Stomach (tissue), 8 donors: ENCODE measurements at regions not wholly inside any gene's neighbourhood (a gene's known extent, or its start where the extent isn't known, plus 50 kb on each side); places are given as distances from the start of the nearest gene placed in this dataset.

ENCODE experiments used
- DNase-seq, 2 donors: peaks; one replicate each; pipeline versions ENCODE4 v3.0.0 to v3.0.0-alpha.2; 2013 to 2019
- H3K27ac ChIP-seq, 5 donors: fragments of 200-600 bp in 4 of 5; sonication (generic) in 4 of 5; one replicate each; pipeline ENCODE4 v1.5.1; 2013 to 2019; ENCODE audit warnings: mild to moderate bottlenecking in 1 of 5, moderate library complexity in 1 of 5
- H3K27me3 ChIP-seq, 3 donors: fragments of 200-600 bp; sonication (generic); one replicate each; pipeline ENCODE4 v1.5.1; 2017 to 2019; ENCODE audit warnings: mixed run types in 1 of 3
- H3K36me3 ChIP-seq, 4 donors: fragments of 200-600 bp; sonication (generic); 1 replicate in 3 of 4; 2 replicates in 1 of 4; pipeline ENCODE4 v1.5.1; 2016 to 2019
- H3K4me1 ChIP-seq, 4 donors: fragments of 200-600 bp; sonication (generic); one replicate each; pipeline ENCODE4 v1.5.1; 2016 to 2019
- H3K4me3 ChIP-seq, 4 donors: fragments of 200-600 bp; sonication (generic) in 3 of 4; one replicate each; pipeline ENCODE4 v1.5.1; 2016 to 2019; ENCODE audit warnings: mild to moderate bottlenecking in 1 of 4
- H3K9me3 ChIP-seq, 4 donors: fragments of 200-600 bp; sonication (generic); one replicate each; pipeline ENCODE4 v1.5.1; 2016 to 2019
- EP300 ChIP-seq: sonication (generic); formaldehyde crosslinking; IDR thresholded peaks from one replicate; pipeline ENCODE4 v1.6.1; 2017; ENCODE audit warnings: antibody characterized with exemption
- POLR2A ChIP-seq, 4 donors: fragments of 450-650 bp; IDR thresholded peaks; one replicate each; pipeline ENCODE4 v1.6.1; 2016; ENCODE audit warnings: antibody characterized with exemption in 4 of 4, control low read depth in 2 of 4, mild to moderate bottlenecking in 1 of 4, moderate library complexity in 1 of 4
- POLR2AphosphoS5 ChIP-seq, 3 donors: sonication (generic); formaldehyde crosslinking; IDR thresholded peaks; one replicate each; pipeline ENCODE4 v1.6.1; 2016; ENCODE audit warnings: antibody characterized with exemption in 3 of 3
- WGBS, 5 donors: extraction: QIAGEN DNeasy Blood & Tissue Kit in 3 of 5; methylation state at CpG; one replicate each; pipeline versions ENCODE4 v1.1.5 to v1.1.7; 2013 to 2018; 5-methylcytosine and 5-hydroxymethylcytosine counted together
- intact Hi-C: fragments of 100-400 bp; cut with DNase I; formaldehyde crosslinking; loops from one replicate; pipeline ENCODE4 v1.15.1; 2023; ENCODE audit warnings: low total_unique reads
- TF ChIP-seq, protein P1 (sequence below), 7 experiments: fragments of 450-650 bp in 4 of 7; fragments of 200-600 bp in 3 of 7; sonication (generic) in 3 of 7; IDR thresholded peaks; one replicate each; pipeline ENCODE4 v1.5.1; 2016 to 2019; ENCODE audit warnings: antibody characterized with exemption in 7 of 7, control low read depth in 2 of 7, mild to moderate bottlenecking in 1 of 7
- donor health status: healthy with polysubstance abuse.
- donor health status: Bipolar disorder and iron deficiency.
- donor health status: healthy.

GRCh38 chr14:28571636-28572035 lies 195.0 kb upstream of the FOXG1 start:
- no peak for DNase-seq
- Histone ChIP-seq H3K4me3 (no peak overlapping the region), H3K27ac (no peak overlapping the region), H3K9me3 (peaks cover 0 to 23% (median 19%) of the 10 kb centered on the region in 4 donors), H3K27me3 (no peaks in the 10 kb centered on the region), H3K4me1 (no peaks in the 10 kb centered on the region), H3K36me3 (no peaks in the 10 kb centered on the region)
- TF ChIP-seq POLR2A (IDR thresholded peaks at IDR 0.05) (no peak), POLR2AphosphoS5 (IDR thresholded peaks at IDR 0.05) (no peak), EP300 (no peak)
- TF ChIP-seq, protein P1, sequence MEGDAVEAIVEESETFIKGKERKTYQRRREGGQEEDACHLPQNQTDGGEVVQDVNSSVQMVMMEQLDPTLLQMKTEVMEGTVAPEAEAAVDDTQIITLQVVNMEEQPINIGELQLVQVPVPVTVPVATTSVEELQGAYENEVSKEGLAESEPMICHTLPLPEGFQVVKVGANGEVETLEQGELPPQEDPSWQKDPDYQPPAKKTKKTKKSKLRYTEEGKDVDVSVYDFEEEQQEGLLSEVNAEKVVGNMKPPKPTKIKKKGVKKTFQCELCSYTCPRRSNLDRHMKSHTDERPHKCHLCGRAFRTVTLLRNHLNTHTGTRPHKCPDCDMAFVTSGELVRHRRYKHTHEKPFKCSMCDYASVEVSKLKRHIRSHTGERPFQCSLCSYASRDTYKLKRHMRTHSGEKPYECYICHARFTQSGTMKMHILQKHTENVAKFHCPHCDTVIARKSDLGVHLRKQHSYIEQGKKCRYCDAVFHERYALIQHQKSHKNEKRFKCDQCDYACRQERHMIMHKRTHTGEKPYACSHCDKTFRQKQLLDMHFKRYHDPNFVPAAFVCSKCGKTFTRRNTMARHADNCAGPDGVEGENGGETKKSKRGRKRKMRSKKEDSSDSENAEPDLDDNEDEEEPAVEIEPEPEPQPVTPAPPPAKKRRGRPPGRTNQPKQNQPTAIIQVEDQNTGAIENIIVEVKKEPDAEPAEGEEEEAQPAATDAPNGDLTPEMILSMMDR (IDR thresholded peaks at IDR 0.05) = no peak
- 81 to 92% (median 91%) methylated on average over 2 of the region's 2 CpGs for WGBS, 5 donors
- intact Hi-C loops = no loop called here

DNA sequence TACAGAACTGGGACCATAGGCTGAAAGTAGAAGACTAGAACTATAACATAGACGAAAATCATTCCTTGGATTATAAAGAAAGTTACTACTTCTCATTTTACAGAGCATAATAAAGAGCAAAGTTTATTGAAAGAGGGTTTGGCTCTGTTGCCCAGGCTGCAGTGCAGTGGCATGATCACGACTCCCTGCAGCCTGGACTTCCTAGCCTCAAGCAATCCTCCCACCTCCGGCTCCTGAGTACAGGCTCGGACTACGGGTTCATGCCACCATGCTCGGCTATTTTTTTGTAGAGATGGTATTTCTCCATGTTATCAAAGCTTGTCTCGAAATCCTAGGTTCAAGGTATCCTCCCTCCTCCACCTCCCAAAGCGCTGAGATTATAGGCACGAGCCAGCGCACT lies 190.1 kb upstream of the FOXG1 start:
- 75 to 84% (median 81%) methylated on average over 10 of the region's 10 CpGs for WGBS, 5 donors

GRCh38 chr14:28577187-28577586 lies 189.4 kb upstream of the FOXG1 start:
- DNase-seq = no peak
- no peak for TF ChIP-seq POLR2AphosphoS5 (IDR thresholded peaks at IDR 0.05)
- TF ChIP-seq, protein P1 (IDR thresholded peaks at IDR 0.05) = no peak
- TF ChIP-seq EP300 = no peak
- no peak for TF ChIP-seq POLR2A (IDR thresholded peaks at IDR 0.05)
- Histone ChIP-seq H3K27ac (no peak overlapping the region), H3K36me3 (no peaks in the 10 kb centered on the region), H3K4me3 (no peak overlapping the region), H3K4me1 (no peaks in the 10 kb centered on the region), H3K27me3 (no peaks in the 10 kb centered on the region), H3K9me3 (peaks cover 0 to 20% (median 17%) of the 10 kb centered on the region in 4 donors)
- WGBS, 5 donors = 49 to 64% (median 57%) methylated on average over 3 of the region's 3 CpGs
- intact Hi-C loops = no loop called here

More for the DNA sequence above, 190.1 kb upstream of the FOXG1 start:
- no peak for DNase-seq
- intact Hi-C loops = no loop called here
- H3K4me1 ChIP-seq = no peaks in the 10 kb centered on the region
- TF ChIP-seq EP300 = no peak
- TF ChIP-seq, protein P1 (IDR thresholded peaks at IDR 0.05) = no peak
- no peak for TF ChIP-seq POLR2A (IDR thresholded peaks at IDR 0.05)
- H3K9me3 ChIP-seq = peaks cover 0 to 23% (median 21%) of the 10 kb centered on the region in 4 donors
- H3K27ac ChIP-seq = no peak overlapping the region
- H3K4me3 ChIP-seq = no peak overlapping the region
- no peaks in the 10 kb centered on the region for H3K27me3 ChIP-seq
- no peaks in the 10 kb centered on the region for H3K36me3 ChIP-seq

DNA sequence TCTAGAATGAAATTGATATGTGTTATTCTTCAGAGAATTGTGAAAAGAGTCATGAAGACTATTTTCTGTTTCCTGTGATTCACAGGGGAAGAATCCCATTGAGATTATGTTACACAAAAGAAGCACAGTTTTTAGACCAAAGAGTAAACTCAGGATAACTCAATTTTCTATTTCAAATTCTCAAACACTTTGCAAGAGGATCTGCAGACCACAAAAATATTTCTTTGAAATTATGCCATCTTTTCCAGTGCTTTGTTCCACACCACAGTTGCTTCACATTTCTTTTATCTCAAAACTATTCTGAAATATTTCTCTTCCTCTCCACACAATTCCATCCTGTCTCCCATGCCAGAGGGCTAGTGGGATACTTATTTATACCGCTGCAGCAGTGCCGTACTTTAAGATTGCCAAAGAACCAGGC lies 188.9 kb upstream of the FOXG1 start:
- peak in 1 of 2 donors; percentile 2 for DNase-seq
- WGBS, 5 donors = 68 to 87% (median 73%) methylated on average over 2 of the region's 2 CpGs

More for the DNA sequence above, 188.9 kb upstream of the FOXG1 start:
- intact Hi-C loops = no loop called here
- no peaks in the 10 kb centered on the region for H3K4me1 ChIP-seq
- peaks cover 0 to 15% (median 12%) of the 10 kb centered on the region in 4 donors for H3K9me3 ChIP-seq
- H3K27me3 ChIP-seq = no peaks in the 10 kb centered on the region
- H3K4me3 ChIP-seq = no peak overlapping the region
- no peak for TF ChIP-seq POLR2A (IDR thresholded peaks at IDR 0.05)
- no peak for TF ChIP-seq EP300
- no peak for TF ChIP-seq POLR2AphosphoS5 (IDR thresholded peaks at IDR 0.05)
- TF ChIP-seq, protein P1 (IDR thresholded peaks at IDR 0.05) = no peak
- no peaks in the 10 kb centered on the region for H3K36me3 ChIP-seq
- no peak overlapping the region for H3K27ac ChIP-seq
